Tibial nerve (tissue), 4 donors: ENCODE measurements at regions not wholly inside any gene's neighbourhood (a gene's known extent, or its start where the extent isn't known, plus 50 kb on each side); places are given as distances from the start of the nearest gene placed in this dataset.

Experiments used
- DNase-seq, 2 donors: peaks; one replicate each; pipeline ENCODE4 v3.0.0-alpha.2; 2019; ENCODE audit warnings: low spot score in 2 of 2
- H3K27ac ChIP-seq, 4 donors: fragments of 200-600 bp; sonication (generic) in 3 of 4; one replicate each; pipeline ENCODE4 v1.5.1; 2017 to 2019; ENCODE audit warnings: mild to moderate bottlenecking in 1 of 4
- H3K27me3 ChIP-seq, 2 donors: fragments of 200-600 bp; sonication (generic) in 1 of 2; one replicate each; pipeline versions ENCODE4 v1.5.1 to v1.6.0; 2017 to 2019
- H3K36me3 ChIP-seq, 3 donors: fragments of 200-600 bp; sonication (generic); one replicate each; pipeline ENCODE4 v1.5.1; 2018 to 2019
- H3K4me1 ChIP-seq, 4 donors: fragments of 200-600 bp; sonication (generic) in 3 of 4; one replicate each; pipeline ENCODE4 v1.5.1; 2017 to 2019
- H3K4me3 ChIP-seq, 4 donors: fragments of 200-600 bp; sonication (generic) in 3 of 4; one replicate each; pipeline ENCODE4 v1.5.1; 2017 to 2019; ENCODE audit warnings: mild to moderate bottlenecking in 1 of 4, moderate library complexity in 1 of 4
- H3K9me3 ChIP-seq, 4 donors: fragments of 200-600 bp; sonication (generic) in 3 of 4; one replicate each; pipeline ENCODE4 v1.5.1; 2017 to 2019
- EP300 ChIP-seq, 2 donors: sonication (generic); formaldehyde crosslinking; IDR thresholded peaks; one replicate each; pipeline ENCODE4 v1.6.1; 2017; ENCODE audit warnings: antibody characterized with exemption in 2 of 2, mild to moderate bottlenecking in 1 of 2
- POLR2A ChIP-seq, 2 donors: fragments of 450-650 bp; IDR thresholded peaks; one replicate each; pipeline ENCODE4 v1.6.1; 2017; ENCODE audit warnings: antibody characterized with exemption in 2 of 2, mild to moderate bottlenecking in 2 of 2, moderate library complexity in 2 of 2
- WGBS, 2 donors: methylation state at CpG; one replicate each; pipeline ENCODE4 v1.1.5; 2018; 5-methylcytosine and 5-hydroxymethylcytosine counted together
- TF ChIP-seq, protein P1 (sequence below), 5 experiments: fragments of 200-600 bp in 3 of 5; fragments of 450-650 bp in 2 of 5; sonication (generic) in 3 of 5; IDR thresholded peaks; one replicate each; pipeline ENCODE4 v1.5.1; 2016 to 2019; ENCODE audit warnings: antibody characterized with exemption in 5 of 5, mild to moderate bottlenecking in 3 of 5, moderate library complexity in 2 of 5

DNA sequence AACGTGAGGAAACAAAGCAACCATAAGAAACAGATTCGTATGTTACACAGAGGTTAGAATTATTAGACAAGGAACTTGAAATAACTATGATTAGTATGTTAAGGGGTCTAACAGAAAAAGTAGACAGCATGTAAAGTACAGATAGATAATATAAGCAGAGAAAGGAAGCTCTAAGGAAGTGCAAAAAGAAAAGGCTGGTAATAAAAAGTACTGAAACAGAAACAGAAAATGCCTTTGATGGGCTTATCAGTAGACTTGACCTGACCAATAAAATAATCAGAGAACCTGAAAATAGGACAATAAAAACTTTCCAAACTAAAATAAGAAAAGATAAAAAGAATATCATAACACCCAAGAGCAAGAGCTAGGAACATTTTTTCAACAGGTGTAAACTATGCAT, 225.8 kb downstream of the RND3 start:
- Histone ChIP-seq H3K4me1 (no peaks in the 10 kb centered on the region), H3K27ac (no peak overlapping the region), H3K27me3 (no peaks in the 10 kb centered on the region), H3K4me3 (no peak overlapping the region), H3K36me3 (no peaks in the 10 kb centered on the region), H3K9me3 (no peaks in the 10 kb centered on the region)
- TF ChIP-seq POLR2A (IDR thresholded peaks at IDR 0.05) (no peak), EP300 (IDR thresholded peaks at IDR 0.05) (no peak)
- TF ChIP-seq, protein P1, sequence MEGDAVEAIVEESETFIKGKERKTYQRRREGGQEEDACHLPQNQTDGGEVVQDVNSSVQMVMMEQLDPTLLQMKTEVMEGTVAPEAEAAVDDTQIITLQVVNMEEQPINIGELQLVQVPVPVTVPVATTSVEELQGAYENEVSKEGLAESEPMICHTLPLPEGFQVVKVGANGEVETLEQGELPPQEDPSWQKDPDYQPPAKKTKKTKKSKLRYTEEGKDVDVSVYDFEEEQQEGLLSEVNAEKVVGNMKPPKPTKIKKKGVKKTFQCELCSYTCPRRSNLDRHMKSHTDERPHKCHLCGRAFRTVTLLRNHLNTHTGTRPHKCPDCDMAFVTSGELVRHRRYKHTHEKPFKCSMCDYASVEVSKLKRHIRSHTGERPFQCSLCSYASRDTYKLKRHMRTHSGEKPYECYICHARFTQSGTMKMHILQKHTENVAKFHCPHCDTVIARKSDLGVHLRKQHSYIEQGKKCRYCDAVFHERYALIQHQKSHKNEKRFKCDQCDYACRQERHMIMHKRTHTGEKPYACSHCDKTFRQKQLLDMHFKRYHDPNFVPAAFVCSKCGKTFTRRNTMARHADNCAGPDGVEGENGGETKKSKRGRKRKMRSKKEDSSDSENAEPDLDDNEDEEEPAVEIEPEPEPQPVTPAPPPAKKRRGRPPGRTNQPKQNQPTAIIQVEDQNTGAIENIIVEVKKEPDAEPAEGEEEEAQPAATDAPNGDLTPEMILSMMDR (IDR thresholded peaks at IDR 0.05), result no peak
- no peak for DNase-seq
- 90 to 92% methylated on average over 2 of the region's 2 CpGs for WGBS, 2 donors

DNA sequence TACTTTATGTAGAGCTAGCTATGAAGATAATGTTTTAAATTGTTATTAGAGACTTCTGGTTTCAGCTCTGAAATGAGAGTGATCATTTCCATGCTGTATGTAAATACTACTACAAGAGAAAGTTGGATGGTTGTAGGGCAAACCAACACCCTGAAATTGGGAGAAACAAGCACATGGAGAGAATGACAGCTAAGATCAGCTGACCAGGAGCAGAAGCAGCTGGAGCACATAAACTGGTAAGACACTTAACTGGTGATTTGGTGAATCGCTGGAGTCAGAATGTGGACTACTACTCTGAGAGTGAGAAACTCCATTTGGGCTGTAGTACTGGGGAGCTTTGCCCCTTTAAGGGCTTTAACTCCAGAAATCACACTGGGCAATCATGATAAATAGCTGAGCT, 226.8 kb downstream of the RND3 start:
- H3K4me3 ChIP-seq, result no peak overlapping the region
- no peaks in the 10 kb centered on the region for H3K36me3 ChIP-seq
- 84 to 91% methylated on average over 1 of the region's 1 CpG for WGBS, 2 donors
- H3K27me3 ChIP-seq, result no peaks in the 10 kb centered on the region
- no peak overlapping the region for H3K27ac ChIP-seq
- TF ChIP-seq POLR2A (IDR thresholded peaks at IDR 0.05) (no peak), EP300 (IDR thresholded peaks at IDR 0.05) (no peak)
- TF ChIP-seq, protein P1 (IDR thresholded peaks at IDR 0.05), result no peak
- DNase-seq, result no peak
- no peaks in the 10 kb centered on the region for H3K9me3 ChIP-seq
- H3K4me1 ChIP-seq, result peaks cover 0 to 2% (median under 1%) of the 10 kb centered on the region in 4 donors

DNA sequence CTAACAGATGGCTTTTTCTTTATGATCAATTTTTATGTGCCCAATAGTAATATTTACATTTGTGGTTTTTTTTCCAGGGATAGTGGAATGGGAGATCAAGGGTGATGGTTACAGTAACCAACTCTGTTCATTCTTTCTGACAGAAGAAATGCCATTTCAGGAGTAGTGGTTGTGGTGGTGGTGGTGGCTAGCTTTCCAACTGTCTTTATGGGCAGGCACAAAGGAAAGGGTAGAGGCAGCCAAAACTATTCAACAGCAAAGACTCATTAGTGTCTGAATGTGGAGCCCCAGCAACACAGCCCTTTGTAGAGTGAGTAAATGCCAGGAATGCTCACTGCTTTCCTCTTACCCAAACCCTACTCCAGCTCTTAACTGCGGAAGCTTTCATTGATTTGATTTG, 227.7 kb downstream of the RND3 start:
- no peak overlapping the region for H3K27ac ChIP-seq
- H3K9me3 ChIP-seq, result no peaks in the 10 kb centered on the region
- DNase-seq, result no peak
- 94 to 96% methylated on average over 1 of the region's 1 CpG for WGBS, 2 donors
- H3K36me3 ChIP-seq, result no peaks in the 10 kb centered on the region
- TF ChIP-seq, protein P1 (IDR thresholded peaks at IDR 0.05), result no peak
- TF ChIP-seq EP300 (IDR thresholded peaks at IDR 0.05) (no peak), POLR2A (IDR thresholded peaks at IDR 0.05) (no peak)
- H3K27me3 ChIP-seq, result no peaks in the 10 kb centered on the region
- H3K4me1 ChIP-seq, result peaks cover 0 to 5% (median 1%) of the 10 kb centered on the region in 4 donors
- H3K4me3 ChIP-seq, result no peak overlapping the region

DNA sequence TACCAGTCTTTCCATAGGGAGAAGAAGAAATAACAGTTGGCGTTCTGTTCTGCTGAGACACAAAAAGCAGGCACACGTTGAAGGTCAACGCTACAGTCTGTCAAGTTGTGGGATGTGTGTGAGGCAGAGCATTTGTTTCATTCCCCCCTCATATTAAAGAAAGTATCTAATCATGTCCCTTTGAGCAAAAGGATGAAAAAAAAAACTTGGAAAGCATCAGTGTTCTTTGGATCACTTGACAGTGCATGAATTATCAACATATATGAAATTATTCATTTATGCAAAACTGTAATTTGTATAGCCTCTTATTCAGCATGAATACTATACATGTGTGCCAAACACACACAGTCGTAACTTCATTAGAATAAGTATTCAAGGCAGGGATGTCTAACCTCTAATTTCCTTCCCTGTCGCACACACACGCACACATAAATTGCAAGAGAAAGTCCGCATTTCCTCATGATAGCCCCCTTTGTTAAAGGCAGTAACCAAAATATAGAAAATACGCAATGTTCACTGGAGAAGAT, 228.6 kb downstream of the RND3 start:
- Histone ChIP-seq H3K36me3 (no peaks in the 10 kb centered on the region), H3K4me1 (peaks cover 0 to 5% (median 1%) of the 10 kb centered on the region in 4 donors), H3K27ac (no peak overlapping the region), H3K27me3 (no peaks in the 10 kb centered on the region), H3K4me3 (no peak overlapping the region), H3K9me3 (no peaks in the 10 kb centered on the region)
- WGBS, 2 donors, result 70 to 74% methylated on average over 8 of the region's 8 CpGs
- TF ChIP-seq POLR2A (IDR thresholded peaks at IDR 0.05), result no peak
- TF ChIP-seq EP300 (IDR thresholded peaks at IDR 0.05), result no peak
- TF ChIP-seq, protein P1 (IDR thresholded peaks at IDR 0.05), result no peak
- DNase-seq, result no peak

DNA sequence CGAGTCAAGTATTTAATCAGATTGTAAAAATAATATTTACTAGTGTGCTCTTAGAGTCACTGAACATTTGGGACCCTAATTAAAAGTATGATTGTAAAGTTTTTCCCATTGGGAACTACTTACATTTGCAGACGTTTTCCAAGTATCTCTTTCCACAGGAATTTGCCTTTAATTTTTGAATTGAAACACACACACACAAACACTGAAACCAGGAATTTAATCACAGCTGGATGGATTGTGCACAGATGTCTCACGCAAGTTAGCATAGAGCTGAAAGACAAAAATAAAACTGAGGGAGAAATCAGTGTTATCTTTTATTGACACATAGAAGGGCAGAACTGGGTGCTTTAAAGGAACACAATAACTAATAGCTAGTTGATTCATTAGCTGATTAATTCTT, 230.7 kb downstream of the RND3 start:
- no peaks in the 10 kb centered on the region for H3K27me3 ChIP-seq

More for the DNA sequence above, 230.7 kb downstream of the RND3 start:
- TF ChIP-seq, protein P1 (IDR thresholded peaks at IDR 0.05), result no peak
- TF ChIP-seq EP300 (IDR thresholded peaks at IDR 0.05) (no peak), POLR2A (IDR thresholded peaks at IDR 0.05) (no peak)
- 66 to 71% methylated on average over 3 of the region's 3 CpGs for WGBS, 2 donors
- H3K4me3 ChIP-seq, result no peak overlapping the region
- no peaks in the 10 kb centered on the region for H3K9me3 ChIP-seq
- no peaks in the 10 kb centered on the region for H3K36me3 ChIP-seq
- H3K27ac ChIP-seq, result no peak overlapping the region
- H3K4me1 ChIP-seq, result peaks cover 0 to 5% (median 1%) of the 10 kb centered on the region in 4 donors
- no peak for DNase-seq
